GM12878 (cell line): ENCODE measurements at regions not wholly inside any gene's neighbourhood (a gene's known extent, or its start where the extent isn't known, plus 50 kb on each side); places are given as distances from the start of the nearest gene placed in this dataset.

ENCODE experiments used
- ATAC-seq: fragments of 200-7000 bp; cut with Tn5 transposase; 3 replicates; pipeline ENCODE4 v1.9.1; 2020; ENCODE audit warnings: mild to moderate bottlenecking, moderate library complexity
- BruUV-seq: library from RNA; stranded (reverse); fragments of 400-500 nt; replicated peaks from 2 replicates; lab custom pipeline; 2021; lab: Mats Ljungman, UMichigan
- CTCF ChIA-PET: fragments of 300-600 bp; sonication (Branson Sonifier 250); formaldehyde crosslinking; extraction: SDS; loops from one replicate; lab custom pipeline; 2021; ENCODE audit warnings: inconsistent platforms; lab: Yijun Ruan, JAX
- POLR2A ChIA-PET: fragments of 350-600 bp; formaldehyde crosslinking; extraction: SDS; loops from one replicate; lab custom pipeline; 2021; ENCODE audit warnings: inconsistent platforms; lab: Charles Lee
- RAD21 ChIA-PET: fragments of 300-600 bp; sonication (Branson Sonifier 250); formaldehyde crosslinking; loops from one replicate; lab custom pipeline; 2023; ENCODE audit warnings: antibody characterized with exemption; ENCODE audit not compliant: unreplicated experiment; lab: Charles Lee
- SMC1A ChIA-PET: fragments of 300-600 bp; sonication (Branson Sonifier 250); formaldehyde crosslinking; loops from one replicate; lab custom pipeline; 2023; ENCODE audit not compliant: unreplicated experiment, uncharacterized antibody; lab: Charles Lee
- DNase-seq: peaks from one replicate; pipeline ENCODE4 v3.0.0-alpha.2; 2011; ENCODE audit warnings: low read depth, low spot score
- FAIRE-seq: peaks from 3 replicates; lab custom pipeline; 2011; peaks lifted over from hg19 to GRCh38; lab: Jason Lieb, UNC
- H2AFZ ChIP-seq: 2 replicates; pipeline ENCODE4 v1.6.0; 2011; ENCODE audit warnings: low read depth, low read length, control low read depth; ENCODE audit not compliant: control insufficient read depth
- H3K27ac ChIP-seq: 2 replicates; pipeline ENCODE4 v1.5.1; 2011; ENCODE audit warnings: control low read depth; ENCODE audit not compliant: control insufficient read depth, insufficient read depth
- H3K27me3 ChIP-seq, 2 experiments: replicated peaks in 1 of 2; 2 replicates each; pipeline versions ENCODE4 v1.6.0 to v1.6.1; 2011; ENCODE audit warnings: low read length in 1 of 2; ENCODE audit not compliant: control insufficient read depth in 2 of 2, insufficient read depth in 2 of 2
- H3K36me3 ChIP-seq, 2 experiments: 2 replicates each; pipeline ENCODE4 v1.5.1; 2011; ENCODE audit warnings: low read length in 1 of 2; ENCODE audit not compliant: control insufficient read depth in 2 of 2, insufficient read depth in 2 of 2
- H3K4me1 ChIP-seq: 2 replicates; pipeline ENCODE4 v1.6.1; 2011; ENCODE audit warnings: mild to moderate bottlenecking, low read length, moderate library complexity, mixed read lengths; ENCODE audit not compliant: control insufficient read depth, insufficient read depth
- H3K4me2 ChIP-seq: 2 replicates; pipeline ENCODE4 v1.6.0; 2011; ENCODE audit warnings: control low read depth; ENCODE audit not compliant: control insufficient read depth, insufficient read depth
- H3K4me3 ChIP-seq: fragments of 200-600 bp; sonication (generic); 2 replicates; pipeline ENCODE4 v1.5.1; 2016
- H3K79me2 ChIP-seq: 2 replicates; pipeline ENCODE4 v1.6.0; 2011; ENCODE audit warnings: low read length; ENCODE audit not compliant: control insufficient read depth, insufficient read depth
- H3K9ac ChIP-seq: 2 replicates; pipeline ENCODE4 v1.8.0; 2011; ENCODE audit warnings: low read length, control low read depth, mixed read lengths; ENCODE audit not compliant: control insufficient read depth, insufficient read depth
- H3K9me3 ChIP-seq: replicated peaks from 3 replicates; pipeline ENCODE4 v1.5.1; 2011; ENCODE audit warnings: mild to moderate bottlenecking, low read length; ENCODE audit not compliant: control insufficient read depth, insufficient read depth
- H4K20me1 ChIP-seq: 2 replicates; pipeline ENCODE4 v1.6.0; 2011; ENCODE audit not compliant: control insufficient read depth, insufficient read depth
- CBX5 ChIP-seq: sonication (generic); IDR thresholded peaks from 2 replicates; pipeline ENCODE4 v1.6.1; 2016; ENCODE audit warnings: low read depth, moderate library complexity, mild to moderate bottlenecking, inconsistent platforms
- CHD1 ChIP-seq: IDR thresholded peaks from 2 replicates; pipeline ENCODE4 v1.6.1; 2012; ENCODE audit warnings: low read depth, low read length, improper control_type of control experiment
- PML ChIP-seq: IDR thresholded peaks from 2 replicates; pipeline ENCODE4 v1.6.1; 2012; ENCODE audit warnings: low read length, inconsistent platforms
- USF1 ChIP-seq: IDR thresholded peaks from 2 replicates; pipeline ENCODE4 v1.6.1; 2011; ENCODE audit warnings: borderline replicate concordance, low read depth, mild to moderate bottlenecking, moderate library complexity, mixed read lengths, low read length; ENCODE audit not compliant: insufficient read depth; ENCODE audit errors: extremely low read length
- ZNF592 ChIP-seq: fragments of 450-650 bp; IDR thresholded peaks from 2 replicates; pipeline ENCODE4 v1.6.1; 2017; ENCODE audit warnings: mild to moderate bottlenecking, moderate library complexity
- WGBS: methylation state at CpG from one replicate; pipeline ENCODE4 v1.1.6; 2016; ENCODE audit warnings: low lambda C conversion rate; ENCODE audit not compliant: insufficient replicate concordance, insufficient coverage; ENCODE audit errors: missing lambda C conversion rate; 5-methylcytosine and 5-hydroxymethylcytosine counted together
- in situ Hi-C: fragments of 300-500 bp; cut with MboI; formaldehyde crosslinking; loops from 9 replicates; pipeline ENCODE4 v1.14.3; 2018; ENCODE audit warnings: mixed read lengths
- intact Hi-C: fragments of 100-400 bp; cut with micrococcal nuclease; formaldehyde crosslinking; loops from one replicate; pipeline ENCODE4 v1.14.2; 2022; ENCODE audit not compliant: unreplicated experiment

- Histone ChIP-seq H3K79me2 (no peaks in the 10 kb centered on the region), H4K20me1 (no peaks in the 10 kb centered on the region), H3K27ac (no peak overlapping the region), H3K9ac (no peak overlapping the region), H3K4me2 (no peak overlapping the region), H3K36me3 (no peaks in the 10 kb centered on the region), H3K4me3 (no peak overlapping the region), H3K27me3 (peaks cover 0 to 4% of the 10 kb centered on the region in 2 experiments; a peak in 1 of 4 replicates), H3K4me1 (peaks cover 4% of the 10 kb centered on the region), H3K9me3 (no peaks in the 10 kb centered on the region), H2AFZ (no peak overlapping the region)
- SMC1A ChIA-PET = no interaction called here
- POLR2A ChIA-PET = no interaction called here
- intact Hi-C loops (no loop called here), in situ Hi-C loops (no loop called here)
- DNase-seq (no peak), FAIRE-seq (no peak), ATAC-seq (no peak)
- TF ChIP-seq CBX5 = no peak
- no peak for TF ChIP-seq ZNF592
- no peak for TF ChIP-seq PML
- no peak for TF ChIP-seq CHD1
- no peak for TF ChIP-seq USF1
- 18% methylated on average over 2 of the region's 2 CpGs for WGBS
- RAD21 ChIA-PET = no interaction called here
- BruUV-seq = no TSS peak
- CTCF ChIA-PET = no interaction called here
Measured at GRCh38 chr21:35326677-35327076, 277.6 kb upstream of the RUNX1 start.
